Stimulated activated CD4-positive, alpha-beta T cell treated with anti-CD3 and anti-CD28 coated beads, Interleukin-4, amount 100 ng/mL, for 48 hours (primary cell): ENCODE measurements at regions not wholly inside any gene's neighbourhood (a gene's known extent, or its start where the extent isn't known, plus 50 kb on each side); places are given as distances from the start of the nearest gene placed in this dataset.

ENCODE experiments used
- DNase-seq, 2 donors: peaks; one replicate each; pipeline ENCODE4 v3.0.0-alpha.2; 2020; ENCODE audit warnings: low read depth in 2 of 2

DNA sequence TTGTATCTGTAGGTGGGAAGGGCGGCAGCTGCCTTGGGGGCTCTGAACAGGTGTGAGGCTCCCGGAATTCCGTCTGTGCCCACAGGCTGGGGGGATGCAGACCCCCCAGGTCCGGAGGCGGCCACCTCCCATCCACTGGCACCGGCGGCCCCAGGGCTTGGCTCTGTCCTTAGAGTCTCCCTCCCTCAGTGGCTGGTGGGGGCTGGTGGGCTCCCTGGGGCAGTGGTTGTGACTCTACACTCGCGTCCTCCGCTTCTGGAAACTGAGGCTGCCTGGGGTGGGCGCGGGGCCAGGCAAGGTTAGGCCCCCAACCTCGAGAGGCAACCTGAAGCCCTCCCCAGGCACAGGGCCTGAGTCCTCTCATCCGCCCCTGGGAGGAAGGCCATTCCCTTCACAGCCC, 1305.4 kb downstream of the BRD1 start:
- DNase-seq: no peak

DNA sequence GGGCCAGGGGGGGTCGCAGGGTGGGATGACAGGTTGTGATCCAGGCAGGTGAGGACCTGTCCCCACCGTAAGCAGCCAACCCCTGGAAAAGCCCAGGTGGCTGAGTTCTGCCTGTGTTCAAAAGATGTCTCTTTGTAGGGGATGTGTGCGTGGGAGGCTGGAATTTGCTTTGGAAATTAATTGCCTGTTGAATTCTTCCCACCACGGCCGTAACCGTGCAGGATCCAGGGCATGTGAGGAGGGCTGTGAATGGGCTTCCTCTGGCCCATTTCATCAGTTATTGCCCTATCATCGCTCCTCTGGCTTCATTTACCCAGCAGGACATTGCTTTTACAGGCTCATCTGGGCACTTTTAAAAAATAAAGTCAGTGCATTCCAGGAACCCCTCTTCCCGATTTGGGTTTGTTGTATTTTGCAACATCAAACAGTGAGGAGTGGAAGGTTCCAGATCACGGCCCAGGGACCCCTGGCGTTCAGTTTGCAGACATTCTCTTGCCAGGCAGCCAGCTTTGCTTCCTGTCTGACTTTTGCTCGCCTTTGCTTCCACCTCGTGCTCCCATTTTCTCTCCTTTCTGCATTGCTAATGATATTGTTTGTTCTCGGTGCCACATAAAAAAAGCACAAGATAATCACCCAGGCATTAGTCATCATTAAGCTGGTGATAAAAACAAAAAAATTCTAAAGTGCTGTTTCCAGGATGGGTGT, 1306.6 kb downstream of the BRD1 start:
- no peak for DNase-seq

DNA sequence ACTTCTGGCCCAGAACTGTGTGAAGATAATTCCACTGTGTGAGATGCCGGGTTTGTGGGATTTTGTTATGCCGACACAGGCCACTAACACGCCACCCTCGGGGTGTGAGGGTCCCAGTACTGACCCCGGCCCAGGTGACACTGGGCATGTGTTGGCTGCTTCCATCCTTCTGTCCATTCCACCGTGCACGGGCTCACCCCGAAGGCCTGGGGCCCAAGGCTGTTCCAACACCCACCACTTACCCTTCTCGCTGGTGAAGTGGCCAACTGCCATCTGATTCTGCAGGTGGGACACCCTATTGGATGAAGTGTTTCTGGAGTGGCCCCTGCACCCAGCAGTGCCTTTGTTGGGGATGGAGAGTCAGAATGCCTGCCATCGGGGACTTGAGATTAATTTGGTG, 1307.5 kb downstream of the BRD1 start:
- no peak for DNase-seq

DNA sequence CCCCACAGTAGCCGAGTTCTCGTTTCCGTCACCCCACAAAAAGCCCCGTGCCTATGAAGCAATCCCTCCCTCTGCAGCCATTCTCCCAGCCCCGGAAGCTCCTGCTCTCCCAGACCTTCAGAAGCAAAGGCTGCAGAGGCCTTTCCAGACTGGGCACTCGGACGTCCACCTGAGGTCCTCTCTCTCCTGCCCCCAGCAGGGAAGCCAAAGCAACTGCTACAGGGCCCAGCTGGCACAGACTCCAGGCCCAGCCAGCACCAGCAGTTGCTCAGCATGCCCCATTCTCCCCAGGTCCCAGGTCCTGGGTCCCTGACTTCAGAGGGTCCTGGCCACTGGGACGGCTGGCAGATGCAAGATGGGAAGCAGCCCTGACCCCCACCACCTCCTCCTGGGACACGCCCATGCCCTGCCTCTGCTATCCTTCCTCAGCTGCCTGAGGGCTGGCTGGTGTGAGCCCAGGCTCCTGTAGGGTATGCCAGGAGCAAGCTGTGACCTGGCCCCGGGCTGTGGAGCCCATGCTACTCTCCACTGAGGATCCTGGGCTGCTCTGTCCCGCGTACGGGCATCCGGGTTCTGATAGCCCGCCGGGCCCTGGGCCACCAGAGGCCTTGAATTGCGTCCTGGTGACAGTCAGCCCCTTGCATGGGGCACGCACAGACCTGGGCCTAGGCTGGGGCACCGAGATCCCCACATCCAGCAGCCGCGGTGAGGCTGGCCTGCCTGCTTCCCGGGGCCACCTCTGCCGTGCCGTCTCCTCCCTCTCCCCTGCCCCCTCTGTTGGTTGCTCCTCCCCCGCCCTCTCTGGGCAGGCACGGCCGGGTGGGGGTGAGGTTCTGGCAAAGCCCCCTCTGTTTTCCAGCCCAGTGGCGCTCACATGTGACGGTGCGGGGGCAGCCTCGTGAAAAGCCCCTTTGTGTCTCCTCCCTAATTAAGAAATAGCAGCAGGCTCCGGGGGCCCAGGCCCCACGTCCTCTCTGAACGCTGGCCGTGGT, 1310.3 kb downstream of the BRD1 start:
- no peak for DNase-seq

DNA sequence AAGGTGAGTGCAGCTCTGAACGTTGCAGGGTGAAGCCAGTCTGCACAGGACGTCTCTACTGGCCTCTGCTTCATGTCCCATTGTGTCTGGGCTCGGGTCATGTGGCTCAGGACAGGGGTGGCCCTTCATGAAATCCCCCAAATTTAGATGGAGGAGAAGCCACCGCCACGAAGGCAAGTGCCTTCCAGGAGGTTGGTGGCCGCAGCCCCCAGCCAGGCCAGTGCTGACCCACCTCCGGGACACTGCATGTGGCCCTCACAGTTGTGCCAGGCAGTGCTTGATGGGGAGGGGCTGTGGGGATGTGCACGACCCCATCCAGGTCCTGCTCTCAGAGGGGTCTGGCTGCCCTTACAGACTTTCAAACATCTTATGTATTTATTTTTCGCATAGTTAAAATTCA, 1311.1 kb downstream of the BRD1 start:
- no peak for DNase-seq

DNA sequence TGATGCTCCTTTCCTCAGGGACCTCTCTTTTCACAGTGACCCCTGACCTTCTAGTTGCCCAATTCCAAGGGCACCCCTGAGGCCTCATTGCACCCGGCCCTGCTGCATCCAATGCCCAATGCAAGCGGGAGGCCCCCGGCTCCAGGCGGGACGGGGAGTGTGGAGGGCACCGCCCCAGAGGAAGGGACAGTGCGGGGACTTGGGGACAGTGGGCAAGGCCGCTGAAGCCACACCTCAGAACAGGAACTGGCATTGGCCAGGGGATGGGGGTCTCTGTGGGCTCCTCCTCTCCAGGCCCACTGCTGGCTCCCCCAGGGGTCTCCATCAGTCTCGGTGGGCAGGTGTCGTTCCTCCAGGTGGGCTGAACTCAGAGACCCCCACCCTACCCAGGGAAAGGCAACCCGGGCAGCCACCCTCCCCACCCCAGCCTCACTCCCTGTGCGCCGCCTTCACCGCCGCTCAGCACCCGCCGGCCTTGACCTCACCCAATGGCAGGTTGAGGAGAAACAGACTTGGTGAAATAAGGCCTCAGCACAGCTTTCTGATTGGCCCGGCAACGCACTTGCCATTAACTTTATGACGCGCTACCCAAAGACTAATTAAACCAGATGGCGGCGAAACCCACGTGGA, 1312.0 kb downstream of the BRD1 start:
- no peak for DNase-seq

DNA sequence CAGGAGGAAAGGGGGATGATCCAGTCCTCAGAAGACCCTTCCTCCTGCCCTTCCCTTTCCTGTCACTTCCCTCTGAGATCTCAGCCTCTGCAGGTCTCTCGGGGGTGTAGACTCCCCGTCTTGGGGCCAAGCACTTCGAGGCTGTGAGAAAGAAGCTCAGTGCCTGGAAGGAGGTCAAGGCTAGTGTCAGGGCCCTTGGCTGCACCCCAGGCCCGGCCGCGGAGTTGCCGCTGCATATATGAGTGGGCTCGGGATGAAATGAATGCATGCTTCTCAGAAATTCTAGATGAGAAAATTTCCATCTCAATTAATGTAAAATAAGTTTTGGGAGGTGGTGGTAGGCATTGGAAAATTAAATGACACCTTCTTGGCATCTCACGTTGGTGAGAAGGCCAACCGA, 1313.7 kb downstream of the BRD1 start:
- no peak for DNase-seq

DNA sequence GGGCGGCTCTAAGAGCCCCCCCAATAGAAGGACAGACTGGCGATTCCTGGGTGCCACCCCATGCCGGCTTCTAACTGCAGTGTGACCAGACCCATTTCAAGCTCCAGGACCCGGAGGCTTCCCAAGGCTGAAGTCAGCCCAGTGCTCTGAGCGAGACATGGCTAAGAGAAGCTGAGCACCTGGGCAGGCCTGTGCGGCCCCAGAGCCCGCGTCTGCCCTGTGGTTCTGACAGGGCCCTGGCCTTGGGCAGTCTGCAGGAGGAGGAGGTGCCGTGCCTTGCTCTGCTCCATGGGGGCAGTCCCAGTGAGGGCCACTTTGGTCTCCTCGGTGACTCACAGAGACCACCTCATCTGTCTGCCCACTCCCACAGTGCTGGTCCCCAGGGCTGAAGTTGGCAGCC, 1314.2 kb downstream of the BRD1 start:
- no peak for DNase-seq

DNA sequence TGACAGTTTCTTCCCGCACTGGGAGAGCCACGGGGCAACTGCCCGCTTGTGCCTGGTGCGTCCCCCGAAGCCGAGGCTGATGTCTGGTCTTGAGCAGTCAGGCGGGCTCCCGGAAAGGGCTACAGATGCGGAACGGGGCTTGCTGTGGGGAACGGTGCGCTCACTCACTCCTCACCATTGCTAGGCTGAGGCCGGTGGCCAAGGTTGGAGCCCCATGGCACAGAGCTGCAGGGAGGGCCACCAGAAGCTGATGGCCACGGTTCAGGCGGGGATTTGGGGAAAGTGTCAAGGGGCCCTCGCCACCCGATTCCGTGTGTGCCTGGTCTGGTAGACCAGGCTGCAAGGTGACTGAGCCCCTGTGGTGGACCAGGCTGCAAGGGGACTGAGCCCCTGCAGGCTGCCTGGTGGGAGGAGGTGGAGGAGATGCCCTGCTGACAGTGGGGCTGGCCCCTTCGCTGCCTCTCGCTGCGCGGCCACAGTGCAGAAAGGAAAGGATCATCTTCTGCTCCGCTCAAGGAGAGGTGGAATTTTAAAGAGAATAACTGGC, 1315.8 kb downstream of the BRD1 start:
- DNase-seq: no peak

DNA sequence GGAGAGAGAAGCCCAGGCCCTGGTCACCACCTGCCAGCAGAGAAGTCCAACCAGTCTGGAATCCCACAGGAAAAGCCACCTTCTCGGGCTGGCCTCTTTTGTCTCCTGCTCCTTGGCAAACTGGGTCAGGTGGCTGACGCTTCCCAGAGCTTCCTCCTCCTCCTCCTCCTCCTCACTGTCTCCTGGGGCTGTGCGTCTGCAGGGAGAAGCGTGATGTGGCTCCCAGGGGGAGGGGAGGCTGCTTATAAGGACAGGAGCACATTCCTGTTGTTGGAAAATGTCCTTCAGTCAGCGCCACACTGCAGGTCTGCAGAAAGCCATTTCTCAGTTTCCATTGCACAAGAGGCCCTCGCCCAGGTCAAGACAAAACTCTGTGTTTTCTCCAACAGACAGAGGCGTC, 1316.5 kb downstream of the BRD1 start:
- no peak for DNase-seq

DNA sequence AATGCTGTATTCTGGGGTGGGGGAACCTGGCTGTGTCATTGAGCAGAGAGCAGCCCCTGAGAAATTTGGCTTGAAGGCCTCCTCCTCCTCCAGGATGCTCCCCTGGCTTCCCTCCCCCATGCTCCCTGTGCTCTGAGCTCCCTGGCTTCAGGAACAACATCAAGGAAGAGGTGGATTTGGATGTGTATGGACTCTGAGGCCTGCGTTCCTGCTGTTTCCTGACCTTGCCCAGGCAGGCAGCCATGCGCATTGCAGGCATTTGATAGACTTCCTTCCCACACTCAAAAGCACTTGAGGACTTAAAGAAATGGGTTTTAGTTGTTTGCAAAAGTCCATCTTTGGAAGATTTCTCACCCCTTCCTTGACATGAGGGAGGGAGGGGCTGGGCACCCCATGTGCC, 1317.1 kb downstream of the BRD1 start:
- no peak for DNase-seq

DNA sequence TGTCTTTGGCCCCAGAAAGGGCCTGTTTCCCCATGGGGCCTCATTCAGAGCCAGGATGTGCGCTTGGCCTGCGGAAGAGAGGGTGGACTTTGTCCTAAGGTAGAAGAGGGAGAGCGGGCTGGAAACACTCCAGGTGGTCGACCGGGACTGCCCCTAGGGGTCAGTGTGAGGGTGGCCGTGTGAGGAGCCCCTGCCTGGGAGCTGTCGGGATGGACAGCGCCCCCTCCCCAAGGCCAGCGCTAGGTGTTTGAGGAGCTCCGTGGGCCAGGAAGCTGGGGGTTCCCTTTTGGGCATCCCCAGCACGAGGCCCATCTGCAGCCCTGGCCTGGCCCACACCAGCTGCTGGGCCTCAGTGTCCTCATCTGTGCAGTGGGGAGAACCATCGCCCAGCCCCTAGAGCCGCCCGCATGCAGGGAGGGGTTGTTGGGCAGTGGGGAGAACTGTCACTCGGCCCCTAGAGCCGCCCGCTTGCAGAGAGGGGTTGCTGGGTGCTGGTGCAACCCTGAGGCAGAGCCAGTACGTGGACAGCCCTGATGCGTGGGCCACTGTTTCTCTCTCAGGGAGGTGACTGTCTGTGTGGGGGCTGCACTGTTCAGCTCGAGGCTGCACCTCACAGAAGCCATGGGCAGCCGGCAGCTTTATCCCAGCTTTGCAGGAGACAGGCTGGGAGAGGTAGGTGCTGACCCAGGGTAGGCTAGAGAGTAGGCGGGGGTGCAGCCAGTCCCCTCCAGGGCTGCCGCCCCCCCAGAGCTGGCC, 1319.9 kb downstream of the BRD1 start:
- no peak for DNase-seq

DNA sequence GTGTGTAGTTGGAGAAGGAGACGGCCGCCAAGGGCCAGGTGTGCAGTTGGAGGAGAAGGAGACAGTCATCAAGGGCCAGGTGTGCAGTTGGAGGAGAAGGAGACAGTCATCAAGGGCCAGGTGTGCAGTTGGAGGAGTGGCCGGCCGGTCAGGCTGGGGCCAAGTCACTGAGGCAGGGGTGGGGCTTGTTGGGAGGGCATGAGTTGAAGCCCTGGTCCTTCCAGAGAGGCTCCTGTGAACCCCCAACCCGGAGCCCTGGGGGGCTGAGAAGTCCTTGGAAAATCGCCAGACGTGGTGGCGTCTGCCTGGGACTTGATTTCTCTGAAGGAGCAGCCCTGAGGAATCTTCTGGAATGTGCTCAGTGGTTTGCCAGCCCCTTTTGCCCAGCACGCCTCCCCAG, 1320.5 kb downstream of the BRD1 start:
- no peak for DNase-seq

DNA sequence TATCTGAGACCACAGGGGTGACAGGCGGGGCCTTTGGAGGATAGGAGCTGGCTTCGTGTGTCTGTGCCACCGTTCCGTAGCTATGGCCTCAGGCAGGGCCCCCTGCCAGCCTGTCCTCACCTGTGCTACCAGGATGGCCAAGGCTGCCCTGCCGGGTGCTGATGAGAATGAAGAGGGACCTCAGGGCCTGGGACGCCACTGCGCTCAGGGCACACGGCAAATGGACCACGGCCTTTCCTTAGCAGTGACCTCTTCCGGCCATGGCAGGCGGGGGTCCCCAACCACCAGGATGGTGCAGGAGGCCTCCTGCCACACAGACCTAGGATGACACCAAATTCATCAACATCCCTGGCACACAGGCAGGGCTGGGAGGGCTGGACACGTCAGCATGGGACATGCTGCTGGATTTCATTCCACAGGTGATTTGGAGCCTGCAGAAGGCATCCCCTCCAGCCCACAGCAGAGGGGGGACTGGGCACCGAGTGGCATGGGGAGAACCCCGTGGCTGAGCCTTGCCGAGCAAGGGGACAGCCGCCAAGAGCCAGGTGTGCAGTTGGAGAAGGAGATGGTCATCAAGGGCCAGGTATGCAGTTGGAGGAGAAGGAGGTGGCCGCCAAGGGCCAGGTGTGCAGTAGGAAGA, 1321.0 kb downstream of the BRD1 start:
- DNase-seq: no peak

DNA sequence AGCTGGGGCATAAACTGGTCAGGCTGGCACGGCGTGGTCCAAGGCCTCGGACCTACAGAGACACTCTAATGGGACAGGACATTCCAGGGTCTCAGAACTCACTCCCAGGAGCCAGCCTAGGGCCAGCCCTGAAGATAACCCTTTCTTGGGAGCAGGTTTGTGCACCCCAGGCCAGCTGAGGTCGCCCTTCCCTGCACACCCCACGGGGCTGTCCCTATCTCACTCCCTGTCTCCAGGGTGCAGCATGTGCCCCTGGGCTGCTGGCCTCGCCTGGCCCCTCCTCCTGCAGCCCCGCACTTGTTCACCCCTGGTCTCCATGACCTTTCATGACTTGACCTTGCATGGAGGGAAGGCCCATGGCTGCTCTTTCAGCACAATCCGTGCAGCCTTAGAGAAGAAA, 1321.8 kb downstream of the BRD1 start:
- no peak for DNase-seq

DNA sequence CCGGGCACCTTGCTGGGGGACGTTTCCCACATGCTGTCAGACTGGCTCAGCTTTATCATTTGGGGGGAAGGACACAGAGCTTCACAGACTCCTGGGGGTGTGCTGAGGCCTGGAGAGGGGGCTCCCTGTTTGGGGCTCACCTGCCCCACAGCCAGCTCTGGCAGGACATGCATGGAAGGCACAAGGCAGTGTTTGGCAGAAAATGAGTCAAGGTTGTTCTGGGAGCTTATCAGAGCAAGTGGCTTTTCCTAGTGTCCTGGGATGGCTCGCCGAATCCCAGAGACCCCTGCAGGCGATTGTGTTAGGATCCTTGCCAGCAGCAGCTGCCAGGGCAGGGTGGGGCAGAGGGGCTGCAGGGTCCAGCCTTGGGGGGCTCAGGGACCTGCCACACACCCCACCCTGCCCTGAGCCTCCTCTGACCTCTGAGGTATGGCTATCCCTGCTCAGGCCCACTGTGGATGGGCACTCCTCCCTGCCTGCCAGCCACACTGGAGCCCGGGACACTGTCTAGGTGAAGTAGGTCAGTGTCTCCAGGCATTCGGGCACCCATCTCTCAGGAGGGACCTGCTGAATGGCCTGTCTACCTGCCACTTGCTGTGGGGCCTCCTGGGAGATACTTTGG, 1323.0 kb downstream of the BRD1 start:
- no peak for DNase-seq

DNA sequence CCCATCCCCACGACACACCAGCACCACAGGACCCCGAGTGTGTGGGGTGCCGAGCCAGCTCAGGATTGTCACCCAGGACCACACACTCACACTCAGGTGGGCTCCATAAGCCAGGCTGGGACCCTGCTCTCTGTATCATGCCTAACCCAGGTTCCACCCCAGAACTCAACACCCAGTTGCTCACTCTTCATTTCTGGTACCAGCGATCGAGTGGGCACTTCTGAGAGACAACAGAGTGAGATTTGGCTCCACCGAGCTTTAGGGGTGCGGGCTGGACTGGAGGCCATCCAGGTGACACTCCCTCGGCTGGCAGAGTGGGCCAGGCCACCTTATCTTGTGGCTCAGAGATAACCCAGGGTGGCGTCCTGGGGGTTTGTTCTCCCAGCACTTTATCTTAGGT, 1323.8 kb downstream of the BRD1 start:
- DNase-seq: no peak

DNA sequence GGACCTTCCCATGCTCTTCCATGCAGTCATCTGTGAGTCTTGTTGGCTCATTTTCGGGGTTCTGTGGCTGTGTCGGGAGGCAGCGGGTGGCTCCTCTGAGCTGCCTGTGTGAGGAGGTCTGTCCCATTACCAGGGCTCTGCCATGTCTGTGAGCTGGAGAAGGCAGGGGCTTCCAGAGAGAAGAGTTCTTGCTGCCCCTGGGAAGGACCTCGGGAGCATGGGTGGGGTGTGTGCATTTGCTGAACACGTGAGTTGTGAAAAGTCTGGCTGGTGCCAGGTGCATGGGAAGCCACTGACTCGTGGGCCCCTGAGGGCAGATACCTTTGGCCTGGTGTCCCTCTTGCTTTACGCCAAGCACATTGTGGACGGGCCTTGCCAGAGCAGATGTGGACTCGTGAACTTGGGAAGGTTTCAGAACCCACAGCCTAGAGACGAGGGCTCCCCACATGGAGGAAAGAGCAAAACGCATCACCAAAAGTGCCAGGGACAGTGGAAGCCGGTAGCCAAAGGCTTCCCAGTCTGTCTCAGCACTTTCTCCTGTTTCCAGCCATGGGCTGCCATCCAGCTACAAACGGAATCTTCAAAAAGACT, 1324.5 kb downstream of the BRD1 start:
- DNase-seq: no peak

DNA sequence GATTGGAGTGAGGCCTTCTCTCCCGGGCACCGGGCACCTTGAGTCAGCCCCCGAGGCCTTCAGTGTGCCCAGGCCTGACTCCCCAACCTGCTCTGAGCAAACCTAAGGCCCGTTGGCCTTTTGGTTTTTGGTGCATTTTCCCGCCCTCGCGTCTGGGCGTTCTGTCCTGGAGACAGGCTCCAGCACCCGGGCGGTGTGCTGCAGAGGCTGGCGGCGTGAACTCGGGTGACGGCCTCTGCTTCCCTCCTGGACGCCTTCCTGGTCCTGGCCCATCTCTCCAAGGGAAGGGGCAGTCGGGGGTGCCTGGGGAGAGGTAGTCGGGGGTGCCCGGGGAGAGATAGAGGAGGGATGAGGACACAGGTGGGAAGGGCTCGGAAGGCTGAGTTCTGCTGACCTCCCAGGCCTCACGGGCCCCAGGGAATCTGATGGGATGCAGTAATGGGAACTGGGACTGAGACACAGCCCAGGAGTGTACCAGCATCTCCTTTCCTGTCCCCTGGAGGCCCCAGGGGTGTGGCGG, 1326.4 kb downstream of the BRD1 start:
- DNase-seq: no peak
